HS-5 (cell line): ENCODE measurements at regions not wholly inside any gene's neighbourhood (a gene's known extent, or its start where the extent isn't known, plus 50 kb on each side); places are given as distances from the start of the nearest gene placed in this dataset.
A peak's percentile ranks its signal among the peaks of the same experiment; 100 is the strongest.

Source experiments
- DNase-seq: peaks from one replicate; pipeline ENCODE4 v3.0.0-alpha.2; 2012; ENCODE audit warnings: low read depth

DNA sequence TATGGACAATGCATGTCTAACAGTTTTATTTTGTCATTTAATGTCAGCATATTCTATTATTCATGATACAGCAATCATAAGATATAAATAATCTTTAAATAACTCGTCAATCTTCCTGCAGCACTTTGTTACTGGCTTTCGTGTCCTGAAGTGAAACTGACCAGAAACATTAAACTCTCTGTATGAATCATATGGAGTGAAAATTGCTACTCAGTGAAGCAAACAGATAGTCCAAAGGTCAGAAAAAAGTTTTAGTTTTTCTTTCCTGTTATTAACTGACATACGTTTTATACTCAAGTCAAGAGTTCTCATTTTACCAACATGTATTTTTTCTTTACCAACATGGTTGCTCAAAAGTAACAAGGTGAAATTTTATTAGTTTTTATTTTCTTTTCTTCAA, 106.8 kb upstream of the GALNT5 start:
- no peak for DNase-seq

DNA sequence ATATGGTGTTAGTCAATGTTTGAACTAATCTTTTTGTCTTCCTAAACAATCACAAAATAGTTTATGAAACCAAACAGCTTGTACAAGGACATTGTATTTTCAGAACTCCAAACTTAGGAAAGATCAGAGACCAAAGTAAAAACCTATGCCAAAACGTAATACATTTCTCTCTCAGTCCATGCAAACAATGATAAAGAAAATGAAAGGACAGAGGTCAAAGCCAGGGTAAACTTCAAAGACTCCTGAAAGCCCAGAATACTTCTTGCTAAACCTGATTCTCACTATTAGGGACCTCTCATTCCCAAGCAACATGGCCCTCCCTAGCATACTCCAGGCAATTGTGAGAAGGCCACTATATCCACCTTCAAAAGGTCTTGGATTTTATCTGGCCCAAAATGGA, 105.1 kb upstream of the GALNT5 start:
- DNase-seq, result no peak

DNA sequence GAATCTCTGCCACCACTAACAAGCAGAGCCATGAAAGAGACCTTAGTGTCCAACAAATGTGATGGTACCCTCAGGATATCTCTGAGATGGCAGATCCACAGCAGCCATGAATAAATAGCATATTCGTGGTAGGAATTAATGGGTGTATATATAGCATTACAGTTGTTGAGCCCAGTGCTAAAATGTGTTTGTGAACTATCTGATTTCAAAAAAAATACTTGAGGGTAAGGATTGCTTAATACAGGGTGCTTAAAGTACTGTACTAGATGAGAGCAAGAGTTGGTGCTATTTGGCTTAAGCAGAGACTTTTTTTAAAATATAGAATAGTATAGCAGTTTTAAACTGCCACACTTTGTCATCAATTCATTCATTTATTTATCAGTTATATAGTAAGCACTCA, 101.5 kb upstream of the GALNT5 start:
- no peak for DNase-seq

DNA sequence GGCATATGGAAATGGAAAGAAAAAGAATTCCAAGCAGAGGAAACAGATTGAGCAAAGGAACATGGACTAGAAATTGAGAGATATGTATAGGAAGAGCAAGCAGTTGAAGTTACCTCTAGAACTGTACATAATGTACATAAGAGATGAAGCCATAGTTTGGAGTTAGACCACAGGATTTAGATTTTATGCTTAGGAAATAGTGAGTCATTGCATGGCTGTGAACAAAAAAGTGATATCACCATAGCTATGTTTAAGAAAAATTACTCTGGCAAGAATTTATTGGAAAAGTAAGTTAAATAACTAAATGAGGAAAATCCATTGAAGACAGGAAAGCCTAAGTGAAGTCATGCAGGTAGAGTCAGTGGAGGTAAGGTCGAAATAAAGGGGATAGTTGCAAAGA, 99.4 kb upstream of the GALNT5 start:
- DNase-seq, result no peak

DNA sequence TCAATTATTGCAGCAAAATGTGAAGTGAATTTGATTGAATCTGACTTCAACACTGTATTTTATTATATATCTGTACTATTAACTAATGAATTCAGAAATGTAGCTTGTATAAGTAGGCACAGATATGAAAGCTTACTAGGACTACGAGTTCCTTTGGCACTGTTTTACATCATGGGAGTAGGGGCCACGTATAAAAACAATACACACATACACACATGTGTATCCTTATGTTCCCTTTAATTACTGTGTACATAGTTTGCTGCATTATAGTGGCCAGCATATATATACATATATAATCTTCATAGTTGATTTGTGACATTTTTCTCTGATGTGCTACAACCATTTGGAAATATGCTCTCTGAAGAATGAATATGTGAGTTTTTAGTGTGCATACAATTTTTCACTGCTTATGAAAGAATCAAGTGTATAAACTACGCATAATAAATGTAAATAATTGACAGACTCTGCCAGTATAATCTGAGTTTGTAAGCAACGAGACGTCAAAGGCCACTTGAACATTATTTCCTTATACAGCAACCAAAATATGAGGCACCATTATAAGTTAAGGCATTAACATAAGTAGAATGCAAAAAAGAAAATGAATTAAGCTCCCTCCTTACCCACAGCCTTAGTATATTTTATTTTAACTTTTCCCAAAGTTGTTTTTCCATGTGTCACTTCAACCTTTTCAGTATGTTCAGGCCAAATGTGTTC, 98.1 kb upstream of the GALNT5 start:
- no peak for DNase-seq

DNA sequence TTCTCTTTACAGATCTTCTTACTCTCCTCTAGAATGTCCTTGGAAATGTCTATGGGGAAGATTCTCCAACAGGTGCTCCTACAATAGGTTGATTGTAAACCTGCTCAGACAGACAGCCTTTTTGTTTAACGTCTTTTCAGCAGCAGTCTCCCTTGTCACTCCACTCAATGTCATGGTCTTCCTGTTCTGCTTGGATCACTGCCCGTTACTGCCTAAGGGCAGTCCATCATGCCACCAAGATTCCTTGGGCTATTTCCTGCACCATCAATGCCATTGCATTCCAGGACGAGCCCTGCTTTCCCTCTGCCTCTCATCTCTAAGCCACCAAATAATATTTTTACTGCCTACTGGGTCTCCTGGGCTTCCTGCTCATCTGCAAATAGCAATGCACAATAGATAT, 97.4 kb upstream of the GALNT5 start:
- no peak for DNase-seq

DNA sequence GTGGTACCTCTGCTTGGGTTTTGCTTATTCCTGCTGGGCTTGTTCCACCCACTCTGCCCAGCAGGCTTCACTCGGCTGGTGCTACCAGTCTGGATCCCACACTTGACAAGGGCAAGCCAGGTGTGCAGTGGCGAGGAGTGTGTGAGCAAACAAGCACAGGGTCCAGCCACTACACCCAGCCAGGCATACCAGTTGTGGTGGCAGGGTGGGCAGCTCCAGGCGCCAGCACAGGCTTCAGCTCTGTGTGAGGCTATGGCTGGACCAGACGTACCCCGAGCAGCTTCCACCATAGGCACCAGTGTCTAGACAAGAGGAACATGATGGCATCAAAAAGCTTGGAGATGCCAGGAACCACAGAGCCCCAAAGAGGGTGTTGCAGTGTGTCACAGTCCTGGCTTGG, 93.1 kb upstream of the GALNT5 start:
- DNase-seq, result no peak

DNA sequence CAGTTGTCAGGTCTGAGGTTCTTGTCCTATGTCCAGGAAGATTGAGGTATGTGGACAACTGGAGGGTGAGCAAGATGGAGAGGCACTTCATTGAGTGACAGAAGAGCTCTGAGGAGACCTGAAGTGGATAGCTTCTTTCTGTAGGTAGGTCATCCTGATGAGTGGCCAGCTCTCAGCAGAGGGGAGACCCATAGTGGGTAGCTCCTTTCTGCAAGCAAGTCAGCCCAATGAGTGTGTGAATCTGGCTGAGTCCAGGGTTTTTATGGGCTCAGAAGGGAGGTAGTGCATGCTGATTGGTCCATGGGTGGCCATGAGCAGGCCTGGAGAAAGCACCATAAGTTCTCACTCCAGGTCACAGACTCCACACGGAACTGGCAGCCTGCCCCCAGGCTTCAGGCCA, 92.6 kb upstream of the GALNT5 start:
- DNase-seq, result no peak

DNA sequence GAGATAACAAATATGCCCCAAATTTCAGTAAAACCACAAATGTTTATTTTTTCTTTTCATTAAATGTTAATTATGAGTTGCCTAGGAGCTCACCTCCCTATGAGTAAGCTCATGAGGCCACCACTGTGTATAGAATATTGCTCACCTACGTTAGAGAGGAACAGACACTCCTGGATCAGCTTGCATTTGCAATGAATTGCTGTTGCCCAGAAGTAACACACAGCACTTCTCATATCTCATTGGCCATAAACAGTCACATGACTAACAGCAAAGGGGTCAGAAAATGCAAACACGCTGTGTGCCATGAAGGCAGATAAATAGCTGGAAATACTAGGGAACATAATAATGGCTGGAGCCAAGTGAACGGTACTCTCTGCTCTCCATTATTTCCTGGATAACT, 89.0 kb upstream of the GALNT5 start:
- no peak for DNase-seq

DNA sequence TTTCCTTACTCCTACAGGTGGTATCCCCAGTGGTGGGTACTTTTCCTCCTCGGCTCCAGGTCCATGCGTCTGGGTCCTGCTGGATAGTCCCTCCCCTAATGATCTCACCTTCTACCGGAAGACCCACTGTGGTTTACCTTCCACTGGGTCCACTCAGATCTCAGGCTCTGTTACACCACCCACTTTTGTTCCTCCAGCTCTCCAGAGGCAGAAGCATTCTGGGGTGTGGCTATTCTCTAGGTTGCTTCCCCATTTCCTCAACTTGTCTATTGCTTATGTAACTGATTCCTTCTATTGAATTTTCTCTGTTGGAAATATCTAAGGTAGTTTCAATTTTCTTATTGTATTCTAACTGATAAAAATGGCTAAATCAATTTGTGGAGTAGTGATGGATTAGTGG, 87.6 kb upstream of the GALNT5 start:
- no peak for DNase-seq

DNA sequence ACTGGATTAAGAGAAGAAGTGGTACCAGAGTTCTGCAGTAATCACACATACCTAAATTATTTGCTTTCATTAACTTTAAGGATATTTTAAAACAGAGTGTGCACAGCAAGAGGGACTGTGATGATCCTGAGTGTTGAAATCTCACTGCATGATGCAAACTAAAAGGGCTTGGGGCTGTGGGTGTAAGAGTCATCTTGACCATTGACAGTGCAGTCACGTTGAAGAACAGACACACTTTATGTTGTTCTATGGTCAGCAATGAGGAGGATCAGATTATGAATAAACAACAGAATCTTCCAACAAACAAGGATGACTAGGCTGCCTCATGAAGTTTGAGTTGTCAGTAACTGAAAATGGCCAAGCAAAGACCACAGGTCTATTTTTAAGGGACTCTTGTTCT, 87.2 kb upstream of the GALNT5 start:
- no peak for DNase-seq

DNA sequence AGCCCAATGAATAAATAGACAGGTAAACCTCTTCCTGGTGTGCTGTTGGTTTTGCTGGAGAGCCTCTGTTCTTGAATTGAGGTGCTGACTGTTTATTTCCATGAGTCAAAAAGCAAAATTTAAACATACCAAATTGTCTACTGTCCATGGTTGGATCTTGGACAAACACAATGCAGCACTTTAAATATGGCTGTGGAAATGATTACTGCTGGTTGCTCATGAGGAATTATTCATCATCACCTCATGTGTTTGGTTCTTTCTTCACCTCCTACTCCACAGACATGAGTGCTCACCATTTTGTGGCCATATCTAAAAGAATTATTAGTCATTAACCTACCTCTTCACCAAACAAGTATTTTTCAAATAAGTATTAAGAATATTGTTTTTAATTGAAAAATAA, 85.3 kb upstream of the GALNT5 start:
- no peak for DNase-seq

DNA sequence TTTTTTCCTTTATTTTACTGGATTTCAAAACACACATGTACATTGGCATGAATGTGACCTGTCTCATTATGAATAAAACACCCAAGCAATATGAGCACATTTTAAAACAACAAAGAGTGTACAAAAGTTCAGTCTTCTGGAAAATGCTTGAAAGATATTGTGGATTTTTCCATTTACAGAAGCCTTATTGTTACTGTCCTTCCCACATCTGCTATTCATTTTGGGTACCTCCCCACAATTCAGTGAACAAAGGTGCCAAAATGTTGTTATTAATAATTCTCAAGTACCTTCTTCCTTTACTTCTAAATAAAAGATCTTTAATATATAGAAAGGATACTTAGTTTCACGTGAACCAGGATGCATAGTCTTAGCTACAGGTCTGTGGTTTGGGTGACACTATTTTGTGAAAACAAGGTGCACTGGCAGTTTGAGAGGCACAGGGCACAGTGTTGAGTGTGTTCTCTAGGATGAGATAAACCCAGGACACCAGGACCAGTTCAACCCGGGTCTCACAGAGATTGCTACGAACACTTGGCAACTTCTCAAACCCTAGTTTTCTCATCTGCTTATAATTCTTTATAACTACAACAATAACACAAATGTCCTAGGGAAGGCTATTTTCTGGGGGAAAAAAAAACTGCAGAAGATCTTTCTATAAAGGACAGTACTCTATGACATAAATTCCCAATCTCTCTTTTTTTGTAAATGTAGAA, 84.5 kb upstream of the GALNT5 start:
- no peak for DNase-seq

DNA sequence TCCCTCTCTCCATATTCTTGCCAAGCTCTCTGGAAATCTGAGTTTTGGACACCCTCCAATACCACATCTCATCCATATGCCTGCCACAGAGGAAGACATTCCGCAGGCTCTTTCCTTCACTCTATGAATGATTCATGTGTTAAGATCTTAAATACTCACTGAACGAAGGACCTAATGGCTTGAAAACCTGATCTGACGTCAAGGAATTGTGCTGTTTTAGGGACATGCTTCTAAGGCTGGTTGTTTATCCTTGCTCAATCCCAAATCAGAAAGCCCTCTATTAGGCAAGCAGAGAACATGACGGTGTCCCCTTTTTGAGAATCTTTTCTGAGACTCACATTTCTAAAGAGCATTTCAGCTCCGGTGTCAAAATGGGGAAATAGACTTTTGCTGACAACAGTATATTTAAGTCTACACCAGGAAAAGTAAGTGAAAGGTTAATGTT, 83.7 kb upstream of the GALNT5 start:
- DNase-seq, result peak; percentile 98

DNA sequence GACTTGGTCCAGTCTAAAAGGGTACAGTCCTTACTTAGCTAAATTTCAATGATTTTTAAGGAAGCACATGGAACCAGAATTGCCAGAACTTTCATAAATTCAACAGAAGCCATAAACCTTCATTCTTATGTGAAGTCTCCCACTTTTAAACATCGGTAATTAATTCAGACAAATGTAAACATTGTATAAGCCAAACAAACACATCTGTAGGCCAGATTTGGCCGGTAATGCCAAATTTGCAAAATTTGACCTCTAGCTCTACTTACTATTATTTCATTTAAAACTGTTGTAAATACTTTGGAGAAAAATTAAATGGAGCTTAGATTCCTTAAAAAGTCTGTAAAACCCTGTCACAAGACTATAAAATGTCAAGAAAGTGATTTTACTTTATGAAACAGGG, 83.2 kb upstream of the GALNT5 start:
- DNase-seq, result no peak

DNA sequence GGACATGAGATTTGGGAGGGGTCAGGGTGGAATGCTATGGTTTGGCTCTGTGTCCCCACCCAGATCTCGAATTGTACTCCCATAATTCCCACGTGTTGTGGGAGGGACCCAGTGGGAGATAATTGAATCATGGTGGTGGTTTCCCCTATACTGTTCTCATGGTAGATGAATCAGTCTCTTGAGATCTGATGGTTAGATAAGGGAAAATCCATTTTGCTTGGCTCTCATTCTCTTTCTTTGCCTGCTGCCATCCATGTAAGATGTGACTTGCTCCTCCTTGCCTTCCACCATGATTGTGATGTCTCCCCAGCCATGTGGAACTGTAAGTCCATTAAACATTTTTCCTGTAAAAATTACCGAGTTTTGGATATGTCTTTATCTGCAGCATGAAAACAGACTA, 80.9 kb upstream of the GALNT5 start:
- no peak for DNase-seq

DNA sequence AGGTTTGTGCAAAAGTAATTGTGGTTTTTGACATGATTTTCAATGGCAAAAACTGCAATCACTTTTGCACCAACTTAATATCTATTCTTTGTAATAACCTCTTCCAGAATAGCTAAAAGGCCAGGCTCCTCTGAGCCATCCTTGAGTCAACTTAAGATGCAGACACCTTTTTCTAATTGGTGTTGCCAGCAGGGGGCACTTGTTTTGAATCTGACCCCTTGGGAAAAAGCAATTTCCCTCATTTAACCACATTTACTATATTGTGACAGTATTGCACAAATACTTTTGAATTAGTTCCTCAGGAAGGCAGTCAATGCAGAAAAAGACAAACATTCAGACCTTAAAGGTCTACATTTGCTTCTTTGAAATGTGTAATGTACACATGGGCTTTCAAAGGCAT, 78.6 kb upstream of the GALNT5 start:
- DNase-seq, result no peak

DNA sequence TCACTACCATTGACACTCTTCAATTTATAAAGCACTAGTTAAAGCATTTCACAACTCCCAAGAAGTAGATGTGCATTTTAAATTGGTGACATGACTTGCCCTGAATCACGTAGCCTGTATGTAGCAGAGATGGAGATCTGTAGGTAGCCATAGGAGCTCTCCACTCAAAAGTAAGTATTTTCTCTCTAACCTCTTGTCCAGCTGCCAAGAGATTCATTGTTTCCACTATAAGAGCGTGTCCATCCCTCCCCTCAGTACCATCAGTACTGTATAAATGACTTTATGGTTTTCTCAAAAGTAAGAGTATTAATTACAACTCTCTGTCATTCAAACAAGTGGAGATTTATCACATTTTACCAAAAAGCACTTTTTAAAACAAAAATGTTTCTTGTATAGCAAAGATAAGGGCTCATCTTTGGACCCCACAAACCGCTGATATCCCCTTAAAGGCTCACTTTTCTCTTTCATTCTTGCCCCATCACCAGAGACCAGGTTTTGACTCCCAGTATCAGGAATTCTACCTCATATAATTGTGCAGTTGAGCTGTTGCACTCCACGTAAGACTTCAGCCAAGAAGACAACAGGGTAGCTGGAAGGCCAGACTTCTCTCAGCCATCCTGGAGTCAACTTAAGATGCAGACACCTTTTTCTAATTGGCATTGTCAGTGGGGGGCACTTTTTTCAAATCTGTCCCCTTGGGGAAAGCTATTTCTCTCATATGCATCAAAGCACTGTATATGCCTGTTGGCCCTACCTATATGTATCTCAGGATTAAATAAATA, 78.0 kb upstream of the GALNT5 start:
- DNase-seq, result no peak

DNA sequence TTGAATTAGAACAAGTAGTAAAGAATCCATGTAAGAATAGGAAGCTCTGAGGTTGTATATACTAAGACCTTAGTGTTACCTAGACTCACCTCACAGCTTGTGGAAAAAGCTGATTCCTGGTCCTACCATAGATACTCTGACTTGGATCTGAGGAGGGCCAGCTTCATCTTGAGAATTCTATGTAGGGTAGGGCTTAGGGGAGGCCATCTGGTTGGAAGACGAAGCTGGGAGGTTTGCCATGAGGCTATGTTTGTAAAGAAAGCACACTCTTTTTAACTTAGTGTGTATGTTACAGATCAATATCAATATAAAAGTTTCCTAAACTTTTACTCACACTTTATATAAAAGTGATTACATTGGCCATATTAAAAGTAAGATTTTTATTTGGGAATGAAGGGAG, 77.1 kb upstream of the GALNT5 start:
- no peak for DNase-seq

DNA sequence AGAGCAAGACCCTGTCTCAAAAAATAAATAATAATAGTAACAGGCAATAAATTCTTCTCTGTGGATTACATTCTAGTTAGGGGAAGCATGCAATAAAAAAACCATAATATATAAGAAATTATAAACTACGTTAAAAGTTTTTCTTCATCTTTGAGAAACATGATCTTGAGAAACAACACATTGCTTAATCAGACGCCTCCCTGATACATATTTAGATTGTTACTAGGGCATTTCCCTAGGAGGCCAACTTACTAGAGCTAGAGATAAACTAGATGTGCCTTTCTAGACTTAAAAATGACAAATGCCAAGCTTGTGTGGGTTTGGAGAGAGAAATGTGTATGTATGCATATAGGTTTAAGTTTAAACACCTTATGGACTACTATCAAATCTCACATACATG, 76.3 kb upstream of the GALNT5 start:
- no peak for DNase-seq

DNA sequence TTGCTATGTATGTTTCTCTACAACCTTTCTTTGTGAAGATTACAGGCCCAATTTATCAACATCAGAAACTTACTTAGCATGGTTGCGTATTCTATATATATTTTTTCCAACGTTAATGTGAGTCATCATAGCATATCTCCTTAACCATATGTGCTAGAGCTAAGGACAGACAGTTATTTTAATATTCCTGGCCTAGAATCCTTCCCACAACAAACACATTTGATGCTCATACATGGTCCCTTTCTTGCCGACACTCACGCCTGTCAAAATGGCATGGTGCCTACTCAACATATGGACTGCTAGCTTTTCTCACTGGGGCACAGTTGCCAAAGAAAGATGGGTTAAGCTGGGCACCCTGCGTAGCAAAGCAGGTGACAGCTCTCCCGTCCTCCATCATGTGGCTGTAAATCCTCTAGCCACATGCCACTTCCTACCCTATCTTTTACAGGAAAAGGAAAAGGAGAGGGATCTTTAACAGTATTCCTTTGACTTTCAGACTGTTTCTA, 75.2 kb upstream of the GALNT5 start:
- DNase-seq, result no peak

DNA sequence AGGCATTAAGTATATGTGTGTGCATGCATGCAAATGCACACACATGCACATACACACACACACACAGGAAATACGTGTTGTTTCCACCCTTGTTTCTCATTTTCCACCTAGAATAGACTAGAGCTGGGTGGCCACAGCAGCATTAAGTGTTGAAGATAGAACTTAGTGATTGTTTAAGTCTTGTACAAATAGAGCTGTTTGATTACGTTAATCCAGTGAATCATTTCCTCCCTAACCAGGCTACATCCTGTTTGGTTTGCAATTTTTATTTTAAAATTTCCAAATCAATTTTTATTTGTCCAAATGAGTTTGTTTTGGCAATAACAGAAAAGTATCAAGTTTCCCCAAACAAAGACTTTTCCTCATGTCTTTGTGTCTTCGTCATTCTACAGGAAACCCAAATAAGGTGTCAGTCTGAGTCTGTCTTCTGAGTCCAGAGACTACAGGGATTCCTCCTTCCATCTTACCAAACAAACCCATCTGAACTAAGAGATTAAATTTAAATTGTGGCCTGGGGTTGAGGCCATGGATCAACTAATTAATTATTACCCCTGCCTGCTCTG, 74.6 kb upstream of the GALNT5 start:
- peak; percentile 87 for DNase-seq
